DMS153 (cell line): ENCODE measurements at regions not wholly inside any gene's neighbourhood (a gene's known extent, or its start where the extent isn't known, plus 50 kb on each side); places are given as distances from the start of the nearest gene placed in this dataset.

Experiments
- DNase-seq: peaks from one replicate; lab custom pipeline; 2025; lab: John Stamatoyannopoulos, UW

- DNase-seq: no peak
Measured at GRCh38 chr1:22350171-22350923, 101.3 kb upstream of the ZBTB40 start.

GRCh38 chr1:22350924-22351767, 100.5 kb upstream of the ZBTB40 start:
- DNase-seq: no peak

GRCh38 chr1:22351768-22352080, 99.9 kb upstream of the ZBTB40 start:
- DNase-seq: no peak

- no peak for DNase-seq
Measured at GRCh38 chr1:22352355-22352754, 99.3 kb upstream of the ZBTB40 start.

GRCh38 chr1:22352896-22353295, 98.8 kb upstream of the ZBTB40 start:
- no peak for DNase-seq

GRCh38 chr1:22359427-22359826, 92.2 kb upstream of the ZBTB40 start:
- DNase-seq: no peak

- DNase-seq: no peak
Measured at GRCh38 chr1:22362626-22363402, 88.8 kb upstream of the ZBTB40 start.

GRCh38 chr1:22363403-22364325, 88.0 kb upstream of the ZBTB40 start:
- no peak for DNase-seq

GRCh38 chr1:22364326-22364650, 87.4 kb upstream of the ZBTB40 start:
- no peak for DNase-seq

GRCh38 chr1:22364764-22365163, 86.9 kb upstream of the ZBTB40 start:
- no peak for DNase-seq

- DNase-seq: no peak
Measured at GRCh38 chr1:22365331-22366295, 86.0 kb upstream of the ZBTB40 start.

GRCh38 chr1:22366346-22366745, 85.3 kb upstream of the ZBTB40 start:
- DNase-seq: no peak

GRCh38 chr1:22368125-22368524, 83.5 kb upstream of the ZBTB40 start:
- DNase-seq: no peak

- DNase-seq: no peak
Measured at GRCh38 chr1:22369294-22370189, 82.1 kb upstream of the ZBTB40 start.

GRCh38 chr1:22370190-22370498, 81.5 kb upstream of the ZBTB40 start:
- no peak for DNase-seq

- no peak for DNase-seq
Measured at GRCh38 chr1:22371408-22371807, 80.2 kb upstream of the ZBTB40 start.

GRCh38 chr1:22373252-22373651, 78.4 kb upstream of the ZBTB40 start:
- no peak for DNase-seq

GRCh38 chr1:22374001-22374400, 77.7 kb upstream of the ZBTB40 start:
- DNase-seq: no peak

- no peak for DNase-seq
Measured at GRCh38 chr1:22375601-22376000, 76.0 kb upstream of the ZBTB40 start.

GRCh38 chr1:22376001-22376400, 75.7 kb upstream of the ZBTB40 start:
- no peak for DNase-seq
